SKM-1 (cell line): ENCODE measurements at regions not wholly inside any gene's neighbourhood (a gene's known extent, or its start where the extent isn't known, plus 50 kb on each side); places are given as distances from the start of the nearest gene placed in this dataset.

ENCODE experiments used
- DNase-seq: peaks from one replicate; lab custom pipeline; 2025; ENCODE audit not compliant: unreplicated experiment; lab: John Stamatoyannopoulos, UW

GRCh38 chr7:46559194-46559832, 638.2 kb upstream of the IGFBP3 start:
- no peak for DNase-seq

GRCh38 chr7:46558482-46559193, 637.6 kb upstream of the IGFBP3 start:
- DNase-seq = no peak

- DNase-seq = no peak
Measured at GRCh38 chr7:46557781-46558180, 636.7 kb upstream of the IGFBP3 start.

- DNase-seq = no peak
Measured at GRCh38 chr7:46557295-46557711, 636.2 kb upstream of the IGFBP3 start.

- no peak for DNase-seq
Measured at GRCh38 chr7:46554688-46555422, 633.8 kb upstream of the IGFBP3 start.

- no peak for DNase-seq
Measured at GRCh38 chr7:46551603-46552002, 630.5 kb upstream of the IGFBP3 start.

- DNase-seq = no peak
Measured at GRCh38 chr7:46550864-46551263, 629.8 kb upstream of the IGFBP3 start.

GRCh38 chr7:46549892-46550639, 629.0 kb upstream of the IGFBP3 start:
- DNase-seq = no peak

- no peak for DNase-seq
Measured at GRCh38 chr7:46549347-46549746, 628.3 kb upstream of the IGFBP3 start.

- DNase-seq = no peak
Measured at GRCh38 chr7:46547044-46547443, 626.0 kb upstream of the IGFBP3 start.

GRCh38 chr7:46545790-46546189, 624.7 kb upstream of the IGFBP3 start:
- no peak for DNase-seq

- no peak for DNase-seq
Measured at GRCh38 chr7:46544396-46545008, 623.4 kb upstream of the IGFBP3 start.

GRCh38 chr7:46542076-46542475, 621.0 kb upstream of the IGFBP3 start:
- DNase-seq = no peak

- DNase-seq = no peak
Measured at GRCh38 chr7:46539892-46540483, 618.9 kb upstream of the IGFBP3 start.

- no peak for DNase-seq
Measured at GRCh38 chr7:46537191-46537905, 616.3 kb upstream of the IGFBP3 start.

GRCh38 chr7:46534664-46535588, 613.9 kb upstream of the IGFBP3 start:
- DNase-seq = no peak

- DNase-seq = no peak
Measured at GRCh38 chr7:46533946-46534345, 612.9 kb upstream of the IGFBP3 start.

- DNase-seq = no peak
Measured at GRCh38 chr7:46532571-46532970, 611.5 kb upstream of the IGFBP3 start.
